ENCODE measurements at regions not wholly inside any gene's neighbourhood (a gene's known extent, or its start where the extent isn't known, plus 50 kb on each side); places are given as distances from the start of the nearest gene placed in this dataset.
"Not testable (repeated sequence)": the region's sequence is repeated elsewhere in the genome, so short reads cannot be mapped to it uniquely, and the experiment has no call there.

- Histone ChIP-seq H3K4me1 (ENCODE audit: control insufficient read depth in 1 of 2, insufficient read depth in 2 of 2, low read length in 2 of 2) (no peaks in the 10 kb centered on the region), H3K4me3 (ENCODE audit: low read depth, low read length) (no peak overlapping the region), H2BK120ac (ENCODE audit: insufficient read depth, low read length, poor library complexity) (no peak overlapping the region), H2BK12ac (ENCODE audit: low read length) (no peak overlapping the region), H3K79me1 (ENCODE audit: low read length) (no peaks in the 10 kb centered on the region), H2AFZ (ENCODE audit: insufficient read depth, low read length, poor library complexity) (no peak overlapping the region), H3K79me2 (ENCODE audit: control insufficient read depth, insufficient read depth, low read length, poor library complexity) (no peaks in the 10 kb centered on the region), H4K8ac (ENCODE audit: low read depth, low read length) (no peak overlapping the region), H3K27me3 (ENCODE audit: insufficient read depth, low read length) (no peaks in the 10 kb centered on the region), H3K18ac (ENCODE audit: low read length) (no peak overlapping the region), H2AK5ac (ENCODE audit: low read length) (no peak overlapping the region), H3K14ac (ENCODE audit: low read length) (no peak overlapping the region), H3K9ac (ENCODE audit: low read length) (no peak overlapping the region), H3K23ac (ENCODE audit: low read length) (no peak overlapping the region), H4K91ac (ENCODE audit: low read depth, low read length) (no peak overlapping the region), H2BK5ac (ENCODE audit: low read depth, low read length, poor library complexity) (no peak overlapping the region), H3K36me3 (ENCODE audit: control insufficient read depth in 1 of 2, insufficient read depth in 2 of 2, low read length in 2 of 2) (no peaks in the 10 kb centered on the region), H3K4me2 (ENCODE audit: low read length) (no peak overlapping the region), H3K4ac (ENCODE audit: low read depth, low read length) (no peak overlapping the region), H3K27ac (ENCODE audit: low read depth, low read length) (no peak overlapping the region), H3K9me3 (ENCODE audit: insufficient read depth, low read depth, low read length) (no peaks in the 10 kb centered on the region), H4K12ac (ENCODE audit: low read depth, low read length) (no peak overlapping the region)
- no peak for DNase-seq
Measured at GRCh38 chr4:75141162-75141561, 208.2 kb downstream of the PARM1 start.

GRCh38 chr4:75137302-75137701, 204.4 kb downstream of the PARM1 start:
- Histone ChIP-seq H3K4ac (ENCODE audit: low read depth, low read length) (no peak overlapping the region), H3K27ac (ENCODE audit: low read depth, low read length) (no peak overlapping the region), H3K9ac (ENCODE audit: low read length) (no peak overlapping the region), H4K91ac (ENCODE audit: low read depth, low read length) (no peak overlapping the region), H2BK120ac (ENCODE audit: insufficient read depth, low read length, poor library complexity) (no peak overlapping the region), H2BK5ac (ENCODE audit: low read depth, low read length, poor library complexity) (no peak overlapping the region), H2AFZ (ENCODE audit: insufficient read depth, low read length, poor library complexity) (no peak overlapping the region), H3K79me2 (ENCODE audit: control insufficient read depth, insufficient read depth, low read length, poor library complexity) (no peaks in the 10 kb centered on the region), H3K27me3 (ENCODE audit: insufficient read depth, low read length) (no peaks in the 10 kb centered on the region), H4K8ac (ENCODE audit: low read depth, low read length) (no peak overlapping the region), H4K12ac (ENCODE audit: low read depth, low read length) (no peak overlapping the region), H2BK12ac (ENCODE audit: low read length) (no peak overlapping the region), H2AK5ac (ENCODE audit: low read length) (no peak overlapping the region), H3K4me1 (ENCODE audit: control insufficient read depth in 1 of 2, insufficient read depth in 2 of 2, low read length in 2 of 2) (no peaks in the 10 kb centered on the region), H3K23ac (ENCODE audit: low read length) (no peak overlapping the region), H3K79me1 (ENCODE audit: low read length) (no peaks in the 10 kb centered on the region), H3K18ac (ENCODE audit: low read length) (no peak overlapping the region), H3K36me3 (ENCODE audit: control insufficient read depth in 1 of 2, insufficient read depth in 2 of 2, low read length in 2 of 2) (no peaks in the 10 kb centered on the region), H3K4me2 (ENCODE audit: low read length) (no peak overlapping the region), H3K9me3 (ENCODE audit: insufficient read depth, low read depth, low read length) (no peaks in the 10 kb centered on the region), H3K4me3 (ENCODE audit: low read depth, low read length) (no peak overlapping the region), H3K14ac (ENCODE audit: low read length) (no peak overlapping the region)
- DNase-seq, result no peak

GRCh38 chr4:75135068-75135825, 202.3 kb downstream of the PARM1 start:
- H4K8ac ChIP-seq (ENCODE audit: low read depth, low read length), result no peak overlapping the region
- no peak overlapping the region for H3K4me2 ChIP-seq (ENCODE audit: low read length)
- no peak overlapping the region for H3K27ac ChIP-seq (ENCODE audit: low read depth, low read length)
- no peak overlapping the region for H4K12ac ChIP-seq (ENCODE audit: low read depth, low read length)
- no peaks in the 10 kb centered on the region for H3K9me3 ChIP-seq (ENCODE audit: insufficient read depth, low read depth, low read length)
- no peak overlapping the region for H3K14ac ChIP-seq (ENCODE audit: low read length)
- no peak overlapping the region for H2BK5ac ChIP-seq (ENCODE audit: low read depth, low read length, poor library complexity)
- H2BK120ac ChIP-seq (ENCODE audit: insufficient read depth, low read length, poor library complexity), result no peak overlapping the region
- H3K4me1 ChIP-seq (ENCODE audit: control insufficient read depth in 1 of 2, insufficient read depth in 2 of 2, low read length in 2 of 2), result no peaks in the 10 kb centered on the region
- H2BK12ac ChIP-seq (ENCODE audit: low read length), result no peak overlapping the region
- no peak overlapping the region for H4K91ac ChIP-seq (ENCODE audit: low read depth, low read length)
- no CpG with 5 or more reads among the region's 5 CpGs for WGBS (ENCODE audit: extremely low coverage, insufficient coverage, insufficient read length)
- H3K79me1 ChIP-seq (ENCODE audit: low read length), result no peaks in the 10 kb centered on the region
- DNase-seq, result no peak
- no peaks in the 10 kb centered on the region for H3K36me3 ChIP-seq (ENCODE audit: control insufficient read depth in 1 of 2, insufficient read depth in 2 of 2, low read length in 2 of 2)
- no peak overlapping the region for H3K4me3 ChIP-seq (ENCODE audit: low read depth, low read length)
- H3K79me2 ChIP-seq (ENCODE audit: control insufficient read depth, insufficient read depth, low read length, poor library complexity), result no peaks in the 10 kb centered on the region
- H3K9ac ChIP-seq (ENCODE audit: low read length), result no peak overlapping the region
- no peak overlapping the region for H2AK5ac ChIP-seq (ENCODE audit: low read length)
- no peaks in the 10 kb centered on the region for H3K27me3 ChIP-seq (ENCODE audit: insufficient read depth, low read length)
- H3K23ac ChIP-seq (ENCODE audit: low read length), result no peak overlapping the region
- no peak overlapping the region for H3K4ac ChIP-seq (ENCODE audit: low read depth, low read length)
- no peak overlapping the region for H2AFZ ChIP-seq (ENCODE audit: insufficient read depth, low read length, poor library complexity)
- H3K18ac ChIP-seq (ENCODE audit: low read length), result no peak overlapping the region

GRCh38 chr4:75126870-75127269, 194.0 kb downstream of the PARM1 start:
- not testable (repeated sequence) for H3K36me3 ChIP-seq (ENCODE audit: control insufficient read depth in 1 of 2, insufficient read depth in 2 of 2, low read length in 2 of 2); H3K79me1 ChIP-seq (ENCODE audit: low read length); H3K18ac ChIP-seq (ENCODE audit: low read length); H2BK12ac ChIP-seq (ENCODE audit: low read length); H4K91ac ChIP-seq (ENCODE audit: low read depth, low read length); H3K79me2 ChIP-seq (ENCODE audit: control insufficient read depth, insufficient read depth, low read length, poor library complexity); H2AK5ac ChIP-seq (ENCODE audit: low read length); H4K8ac ChIP-seq (ENCODE audit: low read depth, low read length); H2BK120ac ChIP-seq (ENCODE audit: insufficient read depth, low read length, poor library complexity); H3K9ac ChIP-seq (ENCODE audit: low read length); H3K4me2 ChIP-seq (ENCODE audit: low read length); H3K23ac ChIP-seq (ENCODE audit: low read length); H3K14ac ChIP-seq (ENCODE audit: low read length); H4K12ac ChIP-seq (ENCODE audit: low read depth, low read length); H3K27me3 ChIP-seq (ENCODE audit: insufficient read depth, low read length); DNase-seq; H3K4ac ChIP-seq (ENCODE audit: low read depth, low read length); H3K27ac ChIP-seq (ENCODE audit: low read depth, low read length); H2AFZ ChIP-seq (ENCODE audit: insufficient read depth, low read length, poor library complexity); H3K9me3 ChIP-seq (ENCODE audit: insufficient read depth, low read depth, low read length); H3K4me3 ChIP-seq (ENCODE audit: low read depth, low read length); H3K4me1 ChIP-seq (ENCODE audit: control insufficient read depth in 1 of 2, insufficient read depth in 2 of 2, low read length in 2 of 2); H2BK5ac ChIP-seq (ENCODE audit: low read depth, low read length, poor library complexity)
- WGBS (ENCODE audit: extremely low coverage, insufficient coverage, insufficient read length), result no CpG with 5 or more reads among the region's 21 CpGs

Data from trophoblast cell (in vitro differentiated cells and primary cell).